ENCODE measurements at regions not wholly inside any gene's neighbourhood (a gene's known extent, or its start where the extent isn't known, plus 50 kb on each side); places are given as distances from the start of the nearest gene placed in this dataset.

- Histone ChIP-seq H3K9me3 (ENCODE audit: low read depth, low read length) (no peaks in the 10 kb centered on the region), H3K79me2 (ENCODE audit: insufficient read depth, low read length) (no peaks in the 10 kb centered on the region), H4K20me1 (ENCODE audit: insufficient read depth, low read length) (no peaks in the 10 kb centered on the region), H3K27ac (ENCODE audit: low read depth, low read length) (no peak overlapping the region), H3K36me3 (ENCODE audit: insufficient read depth, low read length) (no peaks in the 10 kb centered on the region), H3K4me1 (ENCODE audit: insufficient read depth, low read length) (no peaks in the 10 kb centered on the region), H3K4me2 (ENCODE audit: insufficient read depth, low read length) (no peak overlapping the region), H3K4me3 (ENCODE audit: insufficient read depth, low read length) (no peak overlapping the region), H3K27me3 (ENCODE audit: insufficient read depth, low read length) (no peaks in the 10 kb centered on the region), H2AFZ (ENCODE audit: low read length) (no peak overlapping the region)
- TF ChIP-seq CTCF (IDR thresholded peaks at IDR 0.05; ENCODE audit: extremely low read depth, low read depth, low read length): no peak
- DNase-seq (ENCODE audit: insufficient read length, low spot score, missing footprints): no peak
Observed at GRCh38 chr1:96048572-96049212, 672.9 kb upstream of the PTBP2 start.

- Histone ChIP-seq H3K27me3 (ENCODE audit: insufficient read depth, low read length) (no peaks in the 10 kb centered on the region), H3K4me3 (ENCODE audit: insufficient read depth, low read length) (no peak overlapping the region), H3K27ac (ENCODE audit: low read depth, low read length) (no peak overlapping the region), H3K36me3 (ENCODE audit: insufficient read depth, low read length) (no peaks in the 10 kb centered on the region), H3K4me1 (ENCODE audit: insufficient read depth, low read length) (no peaks in the 10 kb centered on the region), H3K4me2 (ENCODE audit: insufficient read depth, low read length) (no peak overlapping the region), H3K9me3 (ENCODE audit: low read depth, low read length) (no peaks in the 10 kb centered on the region), H2AFZ (ENCODE audit: low read length) (no peak overlapping the region), H4K20me1 (ENCODE audit: insufficient read depth, low read length) (no peaks in the 10 kb centered on the region), H3K79me2 (ENCODE audit: insufficient read depth, low read length) (no peaks in the 10 kb centered on the region)
- no peak for DNase-seq (ENCODE audit: insufficient read length, low spot score, missing footprints)
- no peak for TF ChIP-seq CTCF (IDR thresholded peaks at IDR 0.05; ENCODE audit: extremely low read depth, low read depth, low read length)
Observed at GRCh38 chr1:96049759-96050409, 671.7 kb upstream of the PTBP2 start.

- H3K27ac ChIP-seq (ENCODE audit: low read depth, low read length): no peak overlapping the region
- H3K36me3 ChIP-seq (ENCODE audit: insufficient read depth, low read length): no peaks in the 10 kb centered on the region
Observed at GRCh38 chr1:96059276-96059675, 662.3 kb upstream of the PTBP2 start.

More at GRCh38 chr1:96059276-96059675, 662.3 kb upstream of the PTBP2 start:
- Histone ChIP-seq H2AFZ (ENCODE audit: low read length) (no peak overlapping the region), H3K4me1 (ENCODE audit: insufficient read depth, low read length) (no peaks in the 10 kb centered on the region), H3K4me3 (ENCODE audit: insufficient read depth, low read length) (no peak overlapping the region), H4K20me1 (ENCODE audit: insufficient read depth, low read length) (no peaks in the 10 kb centered on the region), H3K27me3 (ENCODE audit: insufficient read depth, low read length) (no peaks in the 10 kb centered on the region), H3K79me2 (ENCODE audit: insufficient read depth, low read length) (no peaks in the 10 kb centered on the region), H3K9me3 (ENCODE audit: low read depth, low read length) (no peaks in the 10 kb centered on the region), H3K4me2 (ENCODE audit: insufficient read depth, low read length) (no peak overlapping the region)
- no peak for DNase-seq (ENCODE audit: insufficient read length, low spot score, missing footprints)
- TF ChIP-seq CTCF (IDR thresholded peaks at IDR 0.05; ENCODE audit: extremely low read depth, low read depth, low read length): no peak
